Loucy (cell line): ENCODE measurements at regions not wholly inside any gene's neighbourhood (a gene's known extent, or its start where the extent isn't known, plus 50 kb on each side); places are given as distances from the start of the nearest gene placed in this dataset.

Source experiments
- H2AFZ ChIP-seq: fragments of 200-600 bp; sonication (generic); 2 replicates; pipeline ENCODE4 v1.6.0; 2016; ENCODE audit warnings: antibody characterized with exemption, mild to moderate bottlenecking, low read length, moderate library complexity
- H3F3A ChIP-seq: fragments of 200-600 bp; 2 replicates; pipeline ENCODE4 v1.6.0; 2016; ENCODE audit warnings: antibody characterized with exemption, low read depth, mild to moderate bottlenecking
- H3K27me3 ChIP-seq: fragments of 200-600 bp; sonication (generic); 2 replicates; pipeline ENCODE4 v1.6.1; 2014; ENCODE audit warnings: low read length, mild to moderate bottlenecking; ENCODE audit not compliant: insufficient read depth, poor library complexity, severe bottlenecking
- H3K36me3 ChIP-seq: fragments of 200-600 bp; sonication (generic); 2 replicates; pipeline ENCODE4 v1.6.1; 2016; ENCODE audit warnings: low read length; ENCODE audit not compliant: insufficient read depth
- H3K4me1 ChIP-seq: fragments of 200-600 bp; sonication (generic); 2 replicates; pipeline ENCODE4 v1.5.1; 2014; ENCODE audit warnings: low read length, mild to moderate bottlenecking; ENCODE audit not compliant: insufficient read depth, poor library complexity, severe bottlenecking
- H3K4me2 ChIP-seq: fragments of 200-600 bp; sonication (generic); 2 replicates; pipeline ENCODE4 v1.6.0; 2014; ENCODE audit warnings: antibody characterized with exemption, low read length, low read depth, mild to moderate bottlenecking; ENCODE audit not compliant: poor library complexity, severe bottlenecking
- H3K4me3 ChIP-seq: fragments of 200-600 bp; sonication (generic); 2 replicates; pipeline ENCODE4 v1.5.1; 2014; ENCODE audit warnings: low read length, mild to moderate bottlenecking, mixed read lengths; ENCODE audit not compliant: poor library complexity, severe bottlenecking
- H3K79me2 ChIP-seq: fragments of 200-600 bp; sonication (generic); 2 replicates; pipeline ENCODE4 v1.6.1; 2014; ENCODE audit warnings: low read length; ENCODE audit not compliant: insufficient read depth
- H3K9ac ChIP-seq: fragments of 200-600 bp; sonication (generic); 2 replicates; pipeline ENCODE4 v1.6.0; 2014; ENCODE audit warnings: mild to moderate bottlenecking, low read depth, low read length, moderate library complexity; ENCODE audit not compliant: poor library complexity, severe bottlenecking
- H3K9me2 ChIP-seq: fragments of 200-600 bp; sonication (generic); replicated peaks from 2 replicates; pipeline ENCODE4 v1.6.1; 2016; ENCODE audit warnings: low read depth, low read length, mixed read lengths
- H3K9me3 ChIP-seq: fragments of 200-600 bp; sonication (generic); 2 replicates; pipeline ENCODE4 v1.6.1; 2014; ENCODE audit warnings: mild to moderate bottlenecking, antibody characterized with exemption, low read length, low read depth; ENCODE audit not compliant: insufficient read depth
- H4K20me1 ChIP-seq: fragments of 200-600 bp; sonication (generic); 2 replicates; pipeline ENCODE4 v1.6.0; 2014; ENCODE audit warnings: antibody characterized with exemption, low read length, mild to moderate bottlenecking; ENCODE audit not compliant: insufficient read depth, poor library complexity, severe bottlenecking
- CTCF ChIP-seq: fragments of 200-600 bp; sonication (generic); conservative IDR thresholded peaks from 2 replicates; pipeline ENCODE4 v1.5.1; 2014; ENCODE audit warnings: mild to moderate bottlenecking, antibody characterized with exemption, low read length
- EZH2phosphoT487 ChIP-seq: fragments of 200-600 bp; IDR thresholded peaks from 2 replicates; pipeline ENCODE4 v1.6.1; 2018; ENCODE audit warnings: antibody characterized with exemption, mild to moderate bottlenecking, moderate library complexity, borderline replicate concordance

GRCh38 chr2:59690849-59691248 is 862.6 kb downstream of the BCL11A start:
- no peaks in the 10 kb centered on the region for H3K79me2 ChIP-seq
- no peaks in the 10 kb centered on the region for H3K36me3 ChIP-seq
- H3K4me1 ChIP-seq, result no peaks in the 10 kb centered on the region
- no peaks in the 10 kb centered on the region for H3K9me3 ChIP-seq
- no peak overlapping the region for H3K4me3 ChIP-seq
- no peaks in the 10 kb centered on the region for H3K27me3 ChIP-seq
- no peak overlapping the region for H3K4me2 ChIP-seq
- TF ChIP-seq EZH2phosphoT487 (no peak), CTCF (no peak)
- H3K9me2 ChIP-seq, result no peaks in the 10 kb centered on the region
- H2AFZ ChIP-seq, result no peak overlapping the region
- no peaks in the 10 kb centered on the region for H3F3A ChIP-seq
- no peaks in the 10 kb centered on the region for H4K20me1 ChIP-seq
- no peak overlapping the region for H3K9ac ChIP-seq

DNA sequence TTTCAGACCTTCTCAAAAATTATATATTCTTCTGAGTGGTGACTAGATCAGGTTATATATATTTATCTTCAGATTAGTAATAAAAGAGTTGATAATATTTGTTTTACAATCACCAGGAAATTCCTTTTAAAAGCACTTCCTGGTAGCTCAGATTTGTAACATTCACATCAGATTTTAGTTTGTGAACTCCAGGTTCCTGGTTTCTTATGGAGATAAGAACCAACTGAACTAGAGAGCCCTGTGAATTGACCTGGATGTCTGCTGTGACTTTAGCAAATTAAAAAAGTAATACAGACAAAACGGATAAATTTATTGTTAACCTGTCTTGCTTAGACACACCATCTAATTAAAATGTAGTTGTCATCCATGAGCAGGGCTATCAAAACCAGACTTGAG is 868.7 kb downstream of the BCL11A start:
- no peak overlapping the region for H3K4me2 ChIP-seq
- H3K4me1 ChIP-seq, result no peaks in the 10 kb centered on the region
- H3K9me2 ChIP-seq, result no peaks in the 10 kb centered on the region
- H4K20me1 ChIP-seq, result no peaks in the 10 kb centered on the region
- H2AFZ ChIP-seq, result no peak overlapping the region
- no peaks in the 10 kb centered on the region for H3F3A ChIP-seq
- H3K9ac ChIP-seq, result no peak overlapping the region
- no peak for TF ChIP-seq EZH2phosphoT487
- no peak for TF ChIP-seq CTCF
- H3K79me2 ChIP-seq, result no peaks in the 10 kb centered on the region
- no peaks in the 10 kb centered on the region for H3K36me3 ChIP-seq
- H3K9me3 ChIP-seq, result no peaks in the 10 kb centered on the region
- no peaks in the 10 kb centered on the region for H3K27me3 ChIP-seq
- no peak overlapping the region for H3K4me3 ChIP-seq

DNA sequence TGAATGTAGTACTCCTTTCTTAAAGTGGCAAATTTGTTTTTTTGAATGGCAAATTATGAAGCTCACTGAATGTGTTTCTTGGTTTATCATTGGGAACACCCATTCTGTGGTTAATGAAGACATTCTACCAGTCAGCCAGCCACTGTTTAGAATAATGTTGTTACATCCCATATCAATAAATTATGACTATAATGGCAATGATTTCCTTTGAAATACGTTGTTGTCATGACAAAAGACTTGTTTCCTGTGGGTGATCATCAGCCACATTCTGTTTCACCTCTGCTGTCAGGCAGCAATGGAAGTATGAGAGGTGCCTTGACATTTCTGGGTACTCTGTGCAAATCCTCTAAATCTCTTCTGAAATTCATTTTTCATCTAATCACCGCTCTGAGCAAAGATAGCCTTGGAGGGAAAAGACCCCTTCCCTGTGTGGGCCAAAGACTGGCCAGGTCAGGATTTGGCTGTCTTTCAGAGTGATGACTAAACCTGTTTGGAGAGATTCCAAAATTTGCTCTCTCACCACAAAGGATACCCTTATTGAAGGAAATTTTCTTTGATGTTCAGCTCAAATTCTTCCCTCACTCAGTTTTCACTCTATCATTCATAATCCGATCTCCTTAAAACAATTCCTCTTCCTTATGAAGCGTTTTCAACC is 869.2 kb downstream of the BCL11A start:
- no peaks in the 10 kb centered on the region for H3K9me3 ChIP-seq
- no peaks in the 10 kb centered on the region for H3K36me3 ChIP-seq
- no peak overlapping the region for H3K4me2 ChIP-seq
- H2AFZ ChIP-seq, result no peak overlapping the region
- H4K20me1 ChIP-seq, result no peaks in the 10 kb centered on the region
- no peak overlapping the region for H3K4me3 ChIP-seq
- H3F3A ChIP-seq, result no peaks in the 10 kb centered on the region
- H3K27me3 ChIP-seq, result no peaks in the 10 kb centered on the region
- TF ChIP-seq CTCF (no peak), EZH2phosphoT487 (no peak)
- H3K79me2 ChIP-seq, result no peaks in the 10 kb centered on the region
- H3K9me2 ChIP-seq, result no peaks in the 10 kb centered on the region
- H3K9ac ChIP-seq, result no peak overlapping the region
- H3K4me1 ChIP-seq, result no peaks in the 10 kb centered on the region
